Globus pallidus (tissue), 1 donor: ENCODE measurements at regions not wholly inside any gene's neighbourhood (a gene's known extent, or its start where the extent isn't known, plus 50 kb on each side); places are given as distances from the start of the nearest gene placed in this dataset.
"Not testable (repeated sequence)": the region's sequence is repeated elsewhere in the genome, so short reads cannot be mapped to it uniquely, and the experiment has no call there.

Source experiments
- DNase-seq: peaks from one replicate; pipeline ENCODE4 v3.0.0-alpha.2; 2015; ENCODE audit warnings: low spot score

DNA sequence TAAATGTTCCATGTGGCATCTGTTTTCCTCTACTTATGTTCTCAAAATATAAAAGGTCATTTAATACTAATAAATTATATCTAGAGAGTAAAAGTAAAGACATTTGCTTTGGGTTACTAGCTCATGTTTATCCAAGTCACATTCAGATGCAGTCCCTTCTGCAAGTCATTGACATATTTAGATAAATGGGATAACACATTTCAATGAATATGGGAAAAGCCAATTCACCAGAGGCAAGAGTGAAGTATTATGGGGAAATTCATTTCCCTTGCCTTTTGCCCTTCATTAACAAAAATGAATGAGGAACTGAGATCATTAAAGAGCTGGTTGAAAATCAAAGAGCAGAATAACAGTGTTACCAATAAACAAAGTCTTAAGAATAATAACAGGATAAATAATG lies 306.2 kb upstream of the FSTL5 start:
- no peak for DNase-seq

- not testable (repeated sequence) for DNase-seq
Observed at GRCh38 chr4:162465356-162465755, 301.6 kb upstream of the FSTL5 start.

DNA sequence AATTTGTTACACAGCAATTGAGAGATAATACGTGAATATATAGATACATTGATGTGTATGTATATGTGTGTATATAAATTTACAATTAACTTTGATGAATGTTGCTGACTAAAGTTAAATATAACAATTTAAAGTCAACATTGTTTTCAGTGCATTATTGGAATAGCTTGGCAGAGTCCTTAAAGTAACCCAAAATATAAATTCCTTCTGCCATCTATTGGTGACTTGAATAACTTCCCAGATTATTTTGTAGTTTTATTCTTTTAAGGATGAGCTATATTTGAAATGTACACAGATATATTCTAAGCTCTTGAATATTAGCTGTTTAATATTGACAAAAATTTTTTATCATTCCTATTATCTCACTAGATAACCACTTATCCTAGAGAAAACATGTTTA lies 298.2 kb upstream of the FSTL5 start:
- peak; percentile 7 for DNase-seq

GRCh38 chr4:162458051-162458450 lies 294.3 kb upstream of the FSTL5 start:
- DNase-seq: no peak

- DNase-seq: no peak
Observed at GRCh38 chr4:162457071-162457865, 293.5 kb upstream of the FSTL5 start.

- no peak for DNase-seq
Observed at GRCh38 chr4:162456106-162456505, 292.3 kb upstream of the FSTL5 start.

DNA sequence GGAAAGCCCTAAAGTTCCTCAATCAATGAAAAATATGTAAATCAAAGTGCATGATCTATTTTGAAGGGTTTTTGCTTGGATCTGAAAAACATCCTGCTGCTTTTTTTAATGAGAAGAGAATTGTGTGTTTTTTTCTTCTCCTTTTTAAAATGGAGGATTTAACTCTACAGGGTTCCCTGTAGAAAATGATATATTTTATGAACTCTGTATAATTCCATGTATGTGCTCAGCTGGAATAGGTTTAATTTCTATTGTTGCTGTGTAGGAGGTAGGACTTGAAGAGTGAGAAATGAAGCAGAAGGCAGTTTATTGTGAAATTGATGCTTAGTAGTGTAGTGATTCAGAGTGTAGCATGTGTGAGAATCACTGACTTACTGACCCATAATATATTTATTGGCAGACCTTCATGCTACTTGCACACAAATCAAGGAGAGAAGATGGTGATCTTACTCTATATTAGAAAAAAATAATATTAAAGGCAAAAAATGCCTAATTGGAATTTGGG lies 286.8 kb upstream of the FSTL5 start:
- DNase-seq: no peak

DNA sequence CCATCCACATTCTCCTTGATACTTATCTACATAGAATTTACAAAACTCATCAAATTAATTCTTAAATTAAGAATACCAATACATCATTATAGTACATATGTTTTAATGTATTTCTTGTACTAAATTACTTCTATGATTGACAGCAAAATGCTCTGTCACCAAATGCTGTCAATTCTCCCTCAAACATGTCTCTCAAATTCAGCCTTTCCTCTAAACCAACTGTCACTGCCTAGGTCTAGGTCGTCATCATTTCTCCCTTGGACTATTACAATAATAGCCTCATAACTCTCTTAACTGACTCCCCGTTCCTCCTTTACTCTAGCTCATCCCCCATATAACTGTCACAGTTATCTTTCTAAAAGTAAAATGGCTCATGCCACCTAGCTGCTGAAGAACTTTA lies 279.7 kb upstream of the FSTL5 start:
- DNase-seq: no peak

GRCh38 chr4:162442128-162442527 lies 278.3 kb upstream of the FSTL5 start:
- no peak for DNase-seq

GRCh38 chr4:162422312-162422711 lies 258.5 kb upstream of the FSTL5 start:
- DNase-seq: no peak

DNA sequence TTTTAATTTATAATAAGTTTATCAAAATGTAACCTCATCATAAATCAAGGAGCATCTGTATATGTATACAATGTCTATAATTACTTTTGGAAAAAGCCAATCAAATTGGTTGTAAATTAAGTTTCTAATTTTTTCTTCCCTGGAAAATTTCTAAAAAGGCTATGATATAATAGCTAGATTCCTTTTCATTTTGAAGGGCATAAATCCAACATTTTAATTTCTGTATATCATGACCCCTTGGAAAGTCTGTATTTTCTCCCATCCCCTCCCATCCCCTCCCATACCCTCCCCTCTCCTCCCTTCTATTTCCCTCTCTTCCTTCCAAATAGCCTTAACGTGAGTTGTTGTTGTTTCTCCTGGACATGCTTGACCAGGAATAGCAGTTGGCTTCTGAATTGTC lies 247.1 kb upstream of the FSTL5 start:
- no peak for DNase-seq

DNA sequence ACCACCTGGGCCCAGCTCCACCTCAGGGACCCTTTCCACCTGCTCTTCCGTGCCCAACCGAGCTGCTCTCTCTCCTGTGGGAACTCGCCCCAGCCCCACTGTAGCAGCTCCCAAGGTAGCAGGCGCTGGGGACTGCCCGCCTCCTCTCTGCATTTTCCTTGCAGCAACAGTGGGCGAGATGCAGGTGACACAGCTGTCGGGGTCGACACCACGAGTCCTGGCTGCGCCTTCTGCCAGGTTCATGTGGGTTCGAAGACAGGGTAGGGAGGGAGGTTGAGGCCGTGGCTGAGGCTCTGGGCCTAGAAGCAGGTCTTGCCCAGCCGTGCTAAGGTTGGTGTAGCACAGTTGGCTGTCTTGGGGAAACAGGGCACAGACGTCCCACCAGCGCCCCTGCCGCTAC lies 245.2 kb upstream of the FSTL5 start:
- no peak for DNase-seq

DNA sequence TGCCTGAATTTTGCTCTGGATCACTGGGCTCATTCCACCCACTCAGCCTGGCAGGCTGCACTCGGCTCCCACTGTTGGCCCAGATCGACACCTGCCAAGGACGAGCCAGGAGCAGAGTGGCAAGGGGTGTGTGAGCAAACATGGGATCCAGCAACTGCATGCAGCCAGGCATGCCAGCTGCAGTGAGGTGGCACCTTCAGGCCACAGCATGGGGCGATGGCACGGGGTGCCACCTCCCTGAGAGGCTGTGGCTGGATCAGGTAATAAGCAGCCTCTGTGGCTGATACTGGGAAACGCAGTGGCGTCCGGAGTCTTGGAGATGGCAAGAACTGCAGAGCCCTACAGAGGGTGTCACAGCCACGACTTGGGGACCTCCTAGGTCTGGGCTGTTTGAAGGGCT lies 244.5 kb upstream of the FSTL5 start:
- no peak for DNase-seq

DNA sequence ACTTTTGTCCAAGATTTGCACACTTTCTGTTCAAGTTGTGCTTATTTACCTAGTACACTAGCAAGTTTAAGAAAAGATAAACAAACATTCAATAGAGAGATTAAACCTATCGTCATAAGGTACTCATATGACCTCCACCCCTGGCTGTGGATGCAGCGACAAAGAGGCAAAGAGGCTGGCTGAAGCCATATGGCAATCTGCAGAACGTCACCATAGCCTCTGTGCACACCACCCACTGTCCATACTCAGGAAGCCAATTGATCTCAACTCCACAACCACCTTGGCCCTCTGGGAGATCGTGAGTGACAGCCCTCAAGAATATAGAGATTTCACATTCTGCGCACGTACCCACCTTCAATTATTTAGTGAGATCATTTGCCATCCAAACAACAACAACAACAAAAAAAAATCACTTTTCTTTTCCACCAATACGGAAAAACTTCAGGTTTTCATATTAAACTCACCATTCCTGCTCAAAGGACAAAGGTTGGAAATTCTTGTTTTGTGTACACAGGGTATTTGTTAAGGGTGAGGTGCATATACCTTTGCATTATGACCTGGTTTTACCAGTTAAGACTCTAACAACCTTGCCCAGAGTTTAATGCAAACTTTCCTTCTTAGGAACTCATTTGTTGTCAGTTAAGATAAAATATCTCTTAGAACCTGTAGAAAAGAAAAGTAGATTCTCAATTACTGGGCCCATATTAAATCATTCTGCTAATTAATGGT lies 243.0 kb upstream of the FSTL5 start:
- DNase-seq: no peak

GRCh38 chr4:162403932-162404331 lies 240.1 kb upstream of the FSTL5 start:
- no peak for DNase-seq

- no peak for DNase-seq
Observed at GRCh38 chr4:162403419-162403818, 239.6 kb upstream of the FSTL5 start.

GRCh38 chr4:162401021-162401420 lies 237.2 kb upstream of the FSTL5 start:
- no peak for DNase-seq

DNA sequence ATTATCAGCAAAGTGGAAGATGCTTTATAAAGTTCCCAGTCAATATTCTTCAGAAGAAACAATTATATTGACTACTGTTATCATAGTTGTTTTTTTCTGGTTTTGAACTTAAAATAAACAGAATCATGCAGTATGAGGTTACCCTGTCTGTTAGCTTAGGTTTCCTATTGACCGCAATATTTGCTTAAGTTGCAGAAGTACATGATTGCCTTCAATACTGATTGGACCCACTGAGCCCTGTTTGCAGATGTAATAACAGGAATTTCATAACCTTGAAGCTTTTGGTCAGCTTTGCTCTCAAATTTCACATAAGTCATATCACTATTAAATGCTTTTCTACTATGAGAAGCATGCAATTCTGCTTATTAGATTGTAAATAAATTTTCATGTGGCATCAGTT lies 229.1 kb upstream of the FSTL5 start:
- DNase-seq: no peak

DNA sequence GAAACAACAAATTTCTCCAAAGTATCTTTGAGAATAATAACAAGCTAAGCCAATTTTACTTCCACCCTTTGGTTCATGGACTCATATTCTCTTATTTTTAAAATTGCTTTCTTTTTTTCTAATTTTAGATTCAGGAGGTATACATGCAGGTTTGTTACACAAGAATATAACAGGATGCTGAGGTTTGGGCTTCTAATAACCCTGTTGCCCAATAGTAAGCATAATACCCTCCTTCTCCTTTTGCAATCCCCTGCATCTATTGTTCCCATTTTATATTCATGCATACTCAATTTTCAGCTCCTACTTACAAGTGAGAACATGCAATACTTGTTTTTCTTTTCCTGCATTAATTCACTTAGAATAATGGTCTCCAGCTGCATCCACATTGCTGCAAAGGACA lies 202.3 kb upstream of the FSTL5 start:
- DNase-seq: no peak

GRCh38 chr4:162364651-162365050 lies 200.9 kb upstream of the FSTL5 start:
- DNase-seq: no peak

DNA sequence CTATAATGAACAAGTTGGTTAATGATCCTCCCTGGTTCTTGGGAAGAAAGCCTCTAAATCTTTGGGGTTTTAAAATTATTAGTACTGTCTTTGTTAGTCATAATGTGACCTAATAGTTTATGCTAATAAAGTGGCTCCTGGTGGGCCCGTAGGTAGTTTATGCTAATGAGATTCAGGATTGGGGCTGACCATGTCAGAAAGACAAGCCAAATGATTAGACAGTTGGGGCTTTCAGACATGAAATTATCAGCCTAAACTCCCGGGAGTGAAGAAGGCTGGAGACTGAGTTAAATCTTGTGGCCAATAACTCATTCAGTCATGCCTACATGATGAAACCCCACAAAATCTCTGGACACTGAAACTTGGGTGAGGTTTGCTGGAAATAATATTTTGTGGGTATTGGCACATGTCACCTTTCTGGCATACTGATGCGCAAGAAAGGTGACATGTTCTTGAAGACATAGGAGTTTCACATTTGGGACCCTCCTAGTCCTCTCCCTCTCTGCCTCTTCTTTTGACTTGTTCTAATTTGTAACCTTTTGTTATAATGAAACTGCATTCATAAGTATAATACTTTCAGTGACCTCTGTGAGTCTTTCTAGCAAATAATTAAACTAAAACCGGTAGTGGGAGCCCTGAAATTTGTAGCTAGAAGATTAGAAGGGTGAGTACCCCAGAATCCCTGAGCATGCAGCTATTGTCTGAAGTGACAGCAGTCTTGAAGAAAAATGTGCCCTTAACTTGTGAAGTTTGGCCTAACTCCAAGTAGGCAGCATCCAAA lies 196.8 kb upstream of the FSTL5 start:
- no peak for DNase-seq

DNA sequence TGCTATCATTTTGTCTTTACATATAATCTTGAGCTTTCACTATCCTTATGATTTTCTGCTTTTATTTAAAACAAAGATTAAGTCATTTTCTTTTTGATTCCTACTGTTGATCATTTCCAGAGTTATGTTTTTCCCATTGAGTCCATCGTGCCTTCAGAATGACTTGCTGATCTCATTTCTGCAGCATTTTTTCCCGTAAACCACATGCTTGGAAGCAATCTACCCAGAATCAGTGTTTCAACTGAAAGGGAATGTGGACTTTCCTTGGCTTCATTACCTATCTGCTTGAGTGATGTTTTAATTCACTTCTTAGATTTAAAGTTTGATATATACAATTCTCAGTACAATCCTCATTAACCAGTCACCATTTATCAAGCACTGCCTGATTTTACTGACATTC lies 192.4 kb upstream of the FSTL5 start:
- no peak for DNase-seq
